GM18517 (cell line): ENCODE measurements at regions not wholly inside any gene's neighbourhood (a gene's known extent, or its start where the extent isn't known, plus 50 kb on each side); places are given as distances from the start of the nearest gene placed in this dataset.

ENCODE experiments used
- ATAC-seq: cut with Tn5 transposase; IDR thresholded peaks from one replicate; pipeline ENCODE4 v1.9.1; 2021; ENCODE audit warnings: mild to moderate bottlenecking, moderate library complexity; ENCODE audit not compliant: unreplicated experiment

- no peak for ATAC-seq
Observed at GRCh38 chr2:153197402-153198386, 280.9 kb downstream of the RPRM start.

GRCh38 chr2:153196378-153197058, 282.0 kb downstream of the RPRM start:
- no peak for ATAC-seq

GRCh38 chr2:153195342-153195741, 283.2 kb downstream of the RPRM start:
- ATAC-seq = no peak

DNA sequence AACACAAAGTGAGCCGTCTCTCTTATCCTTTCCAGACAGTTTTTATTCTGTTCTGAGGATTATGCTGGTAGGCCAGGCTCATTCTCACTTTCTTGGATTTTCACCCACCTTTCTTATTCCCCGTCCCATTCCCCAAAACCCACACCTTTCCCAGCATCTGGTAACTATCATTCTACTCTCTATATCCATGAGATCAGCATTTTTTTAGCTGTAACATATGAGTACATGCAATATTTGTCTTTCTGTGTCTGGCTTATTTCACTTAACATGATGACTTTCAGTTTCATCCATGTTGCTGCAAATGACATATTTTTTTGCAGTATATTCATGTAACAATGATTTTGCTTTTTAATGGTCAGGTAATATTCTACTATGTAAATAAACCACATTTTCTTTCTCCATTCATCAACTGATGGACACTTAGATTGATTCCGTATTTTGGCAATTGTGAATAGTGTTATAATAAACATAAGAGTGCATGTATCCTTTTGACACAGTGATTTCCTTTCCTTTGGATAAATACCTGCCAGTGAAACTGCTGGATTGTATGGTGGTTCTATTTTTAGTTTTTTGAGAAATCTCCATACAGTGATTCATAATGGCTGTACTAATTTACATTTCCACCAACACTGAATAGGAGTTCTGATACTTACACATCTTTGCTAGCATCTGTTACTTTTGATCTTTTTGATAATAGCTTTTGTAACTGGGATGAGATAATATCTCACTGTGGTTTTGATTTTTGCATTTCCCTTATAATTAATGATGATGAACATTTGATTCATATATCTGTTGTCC, 289.3 kb downstream of the RPRM start:
- no peak for ATAC-seq

GRCh38 chr2:153179808-153180207, 298.8 kb downstream of the RPRM start:
- ATAC-seq = no peak

DNA sequence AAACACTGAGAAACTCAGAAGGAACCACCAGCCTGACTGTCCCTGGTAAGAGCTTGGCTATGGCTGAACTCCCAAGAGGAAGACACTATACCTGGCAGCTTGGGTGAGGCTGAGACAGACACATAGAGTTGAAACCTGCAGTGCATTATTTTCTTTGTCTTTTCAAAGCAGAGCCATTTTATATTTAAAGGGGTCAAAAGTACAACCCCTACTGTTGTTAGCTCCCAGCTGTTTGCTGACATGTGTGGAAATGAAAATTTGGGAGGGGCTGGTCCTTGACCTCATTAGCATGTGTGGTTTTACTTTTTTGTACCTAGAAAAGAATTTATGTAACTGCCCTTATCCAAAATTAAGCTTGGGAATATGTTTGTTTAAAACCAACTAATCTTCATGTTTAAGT, 309.0 kb downstream of the RPRM start:
- no peak for ATAC-seq

- ATAC-seq = no peak
Observed at GRCh38 chr2:153165021-153165420, 313.5 kb downstream of the RPRM start.

- ATAC-seq = no peak
Observed at GRCh38 chr2:153163055-153163454, 315.5 kb downstream of the RPRM start.

DNA sequence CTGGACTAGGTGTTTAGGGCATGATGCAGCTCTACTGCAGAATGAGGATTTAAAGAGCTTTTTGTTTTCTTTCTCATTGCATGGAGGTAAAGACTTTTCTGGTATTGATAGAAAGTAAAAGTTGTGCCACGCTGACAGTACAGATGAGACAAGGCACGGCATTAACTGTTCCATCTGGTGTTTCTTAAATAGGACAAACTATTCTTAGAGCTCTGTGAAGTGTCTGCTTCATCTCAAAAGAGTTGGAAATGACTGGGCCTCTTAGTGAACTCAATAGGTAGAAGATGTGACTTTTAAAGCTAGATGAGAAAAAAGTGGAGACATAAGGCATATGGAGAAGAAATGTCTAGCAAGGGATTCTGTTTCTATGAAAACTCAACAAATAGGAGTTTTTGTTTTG, 321.8 kb downstream of the RPRM start:
- no peak for ATAC-seq

DNA sequence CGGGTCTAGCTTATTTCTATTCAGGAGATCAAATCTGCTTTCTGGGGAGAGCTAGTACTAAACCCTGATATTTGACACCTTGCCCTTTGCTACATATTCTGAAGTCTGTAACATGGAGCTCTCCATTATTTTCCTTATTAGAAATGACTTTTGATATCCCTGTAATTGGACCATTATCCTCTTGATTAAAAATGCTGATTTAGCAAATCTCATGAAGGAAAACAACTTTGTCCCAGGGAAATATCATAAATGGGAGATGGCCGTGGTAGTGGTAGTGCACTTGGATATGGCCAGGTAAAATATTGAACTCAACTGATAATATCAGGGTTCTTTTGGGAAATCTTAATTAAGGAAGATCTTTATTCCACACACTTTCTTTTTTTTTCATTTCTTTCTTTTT, 326.5 kb downstream of the RPRM start:
- ATAC-seq = no peak

GRCh38 chr2:153145470-153145978, 333.0 kb downstream of the RPRM start:
- ATAC-seq = no peak

DNA sequence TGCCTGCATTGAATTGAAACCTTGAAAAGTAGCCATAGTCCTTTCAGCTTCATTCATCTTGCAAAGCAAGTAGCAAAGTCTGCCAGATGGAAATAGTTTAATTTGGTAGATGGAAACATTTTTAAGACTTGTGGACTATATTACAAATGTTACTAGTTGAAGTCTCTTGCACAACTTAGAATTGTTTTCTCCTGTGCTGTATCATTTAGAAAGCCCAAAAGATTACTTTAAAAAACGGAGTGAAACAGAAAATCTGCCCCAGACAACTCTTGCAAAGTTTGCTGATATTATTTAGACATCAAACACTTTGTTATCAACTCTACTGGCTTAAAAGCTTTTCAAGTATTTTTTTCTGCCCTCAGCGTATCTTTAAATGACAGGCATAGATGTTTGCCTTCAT, 335.0 kb downstream of the RPRM start:
- no peak for ATAC-seq

DNA sequence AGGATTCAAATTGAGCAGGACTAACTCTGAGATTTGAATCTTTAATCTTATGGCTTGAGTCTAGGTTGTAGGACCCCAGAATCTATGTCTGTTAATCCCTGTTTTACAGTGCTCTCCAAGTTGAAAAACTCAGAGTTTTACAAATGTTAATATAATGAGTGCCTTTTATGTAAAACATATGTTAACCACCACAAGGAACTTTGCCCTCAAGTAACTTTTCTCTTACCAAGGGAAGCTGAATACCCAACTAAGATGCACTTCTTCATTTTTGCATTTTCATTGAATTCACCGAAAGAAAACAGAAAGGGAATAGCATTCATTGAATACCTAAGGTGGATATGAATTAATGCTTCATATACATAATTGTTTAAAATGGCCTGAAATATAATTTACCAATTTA, 338.1 kb downstream of the RPRM start:
- no peak for ATAC-seq

DNA sequence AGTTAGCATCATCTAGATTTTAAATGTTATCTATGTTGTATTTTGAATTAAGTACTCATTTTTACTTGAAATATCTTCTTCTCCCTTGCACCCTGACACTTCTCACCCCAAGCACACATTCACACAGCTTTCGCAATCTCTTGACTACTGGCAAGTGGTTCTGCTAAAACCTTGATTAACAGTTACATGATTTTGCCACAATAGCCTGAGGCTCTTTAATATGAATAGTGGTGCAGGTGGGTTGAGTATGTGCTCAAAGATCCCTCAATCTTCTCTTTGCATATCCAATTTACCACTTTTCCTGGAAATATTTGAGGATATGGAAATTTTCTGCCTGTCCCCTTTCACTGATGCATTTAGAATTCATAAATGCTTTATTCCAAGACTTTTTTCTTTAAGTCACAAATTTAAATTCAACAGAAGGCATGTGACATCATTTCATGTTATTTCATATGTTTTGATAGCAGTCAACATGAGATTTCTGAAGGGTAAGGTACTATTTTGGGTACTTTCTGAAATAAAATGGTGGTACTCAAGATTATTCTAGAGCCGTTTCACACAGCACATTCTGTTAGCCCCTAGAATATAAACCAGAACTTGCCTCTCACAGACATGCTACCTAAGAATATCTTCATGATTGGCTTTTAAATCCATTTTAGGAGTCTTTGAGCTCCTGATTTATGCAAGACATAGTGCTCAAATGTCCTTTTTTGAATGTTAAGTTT, 339.7 kb downstream of the RPRM start:
- no peak for ATAC-seq

DNA sequence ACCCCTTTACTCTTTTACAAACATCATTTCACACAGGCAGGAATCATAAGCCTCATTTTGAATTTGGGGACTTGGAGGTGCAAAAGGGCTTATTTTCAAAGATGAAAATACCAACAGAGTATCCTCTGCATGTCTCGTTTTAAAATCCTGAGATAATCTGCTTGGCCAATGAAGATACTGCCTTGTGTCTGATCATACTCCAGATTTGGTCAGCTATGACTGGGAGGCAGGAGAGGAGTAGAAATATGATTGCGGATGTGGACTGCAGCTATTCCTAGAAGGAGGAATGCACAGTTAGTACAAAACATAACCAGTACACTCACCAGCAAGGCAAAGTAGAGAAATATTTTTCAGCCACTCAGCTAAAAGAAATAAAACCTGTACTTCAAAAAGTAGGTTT, 342.3 kb downstream of the RPRM start:
- ATAC-seq = no peak

DNA sequence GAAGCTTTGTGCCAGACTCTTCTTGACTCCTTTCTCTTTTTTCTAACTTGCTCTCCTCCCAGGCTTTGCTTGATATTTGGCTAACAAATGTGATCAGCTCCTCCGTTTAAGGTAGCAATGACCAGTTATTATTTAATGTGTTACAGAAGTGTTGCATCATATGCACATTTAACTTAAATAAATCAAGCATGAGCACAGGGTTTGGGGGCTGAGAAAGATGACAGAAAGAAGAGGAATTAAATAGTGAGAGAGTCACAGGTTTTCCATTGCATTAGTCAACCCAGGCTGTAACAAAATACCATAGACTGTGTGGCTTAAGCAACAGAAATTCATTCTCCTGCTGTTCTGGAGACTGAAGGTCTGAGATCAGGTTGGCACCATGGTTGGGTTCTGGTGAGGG, 343.8 kb downstream of the RPRM start:
- no peak for ATAC-seq

- ATAC-seq = no peak
Observed at GRCh38 chr2:153133716-153134115, 344.8 kb downstream of the RPRM start.

GRCh38 chr2:153132418-153132817, 346.1 kb downstream of the RPRM start:
- no peak for ATAC-seq

DNA sequence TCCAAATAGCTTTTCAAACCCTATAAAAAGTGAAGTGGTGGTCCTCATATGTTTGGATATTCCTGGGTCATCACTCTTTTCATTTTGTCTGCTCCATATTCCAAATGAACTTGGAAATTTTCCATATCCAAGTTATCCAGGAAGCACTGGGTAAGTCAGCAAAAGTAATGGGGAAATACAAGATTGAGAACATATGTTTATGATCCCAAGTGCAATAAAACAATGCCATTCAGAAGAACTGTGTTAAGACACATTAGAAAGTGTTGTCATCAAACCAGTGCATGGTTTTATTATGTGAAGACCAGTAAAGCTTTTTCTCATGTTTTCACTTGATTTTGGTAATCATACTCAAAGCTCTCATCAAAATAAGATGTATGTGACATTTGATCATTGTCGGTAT, 363.4 kb downstream of the RPRM start:
- no peak for ATAC-seq

DNA sequence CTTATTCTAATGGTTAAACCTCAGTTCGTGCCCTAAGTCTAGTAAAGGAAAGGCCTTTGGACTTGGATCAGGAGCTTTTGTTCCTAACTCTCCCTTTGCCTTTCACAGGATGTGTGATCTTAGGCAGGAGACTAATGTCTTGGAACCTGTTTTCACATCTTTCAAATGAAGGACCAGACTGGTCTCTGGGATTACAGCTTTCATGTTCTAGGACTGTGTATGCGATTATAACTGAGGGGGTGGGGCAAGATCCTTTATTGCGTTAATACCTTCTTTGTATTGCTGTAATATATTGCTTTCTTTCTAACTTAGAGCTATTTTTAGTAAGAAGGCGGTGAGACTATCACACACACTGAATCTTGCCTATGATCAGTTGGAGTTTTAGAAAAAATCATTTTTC, 368.1 kb downstream of the RPRM start:
- no peak for ATAC-seq

DNA sequence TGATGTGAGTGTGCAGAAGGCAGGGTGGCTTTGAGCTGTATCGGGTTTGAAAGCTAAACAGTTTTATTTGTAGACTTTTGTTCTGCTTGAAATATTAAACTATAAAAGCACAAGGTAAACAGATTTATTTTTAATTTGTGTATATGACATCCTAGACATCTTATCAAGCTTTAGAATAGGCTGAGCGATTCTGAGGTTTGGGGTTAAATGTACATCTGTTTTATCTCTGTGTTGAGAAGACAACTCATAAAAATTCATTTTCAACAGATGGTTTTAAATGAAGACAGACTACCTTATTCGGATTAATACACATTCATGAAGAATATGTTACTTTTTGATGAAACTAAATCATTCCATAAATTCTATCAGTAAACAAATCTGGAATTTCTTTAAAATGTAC, 368.8 kb downstream of the RPRM start:
- ATAC-seq = no peak
